ENCODE measurements at regions not wholly inside any gene's neighbourhood (a gene's known extent, or its start where the extent isn't known, plus 50 kb on each side); places are given as distances from the start of the nearest gene placed in this dataset.

GRCh38 chr2:120954939-120955338 is 219.3 kb downstream of the GLI2 start:
- CTCF ChIA-PET = no interaction called here
- H3K27me3 Mint-ChIP-seq = no peaks in the 10 kb centered on the region
- no peak for TF ChIP-seq CTCF (IDR thresholded peaks at IDR 0.05)

GRCh38 chr2:120955427-120955826 is 219.8 kb downstream of the GLI2 start:
- Mint-ChIP-seq H3K4me1 (no peaks in the 10 kb centered on the region), H3K27me3 (no peaks in the 10 kb centered on the region), H3K36me3 (ENCODE audit: low read depth) (no peaks in the 10 kb centered on the region), H3K9me3 (no peaks in the 10 kb centered on the region), H3K27ac (no peak overlapping the region), H3K4me3 (no peak overlapping the region)
- ChIA-PET CTCF (no interaction called here), POLR2A (interaction anchor here (0.5 kb wide), 1 partner anchor 383 kb away, joined by 5 read pairs; no protein-coding TSS in a partner anchor)
- intact Hi-C loops (cut with micrococcal nuclease) = no loop called here
- ATAC-seq (ENCODE audit: low read depth) (no peak), DNase-seq (no peak)
- TF ChIP-seq CTCF (IDR thresholded peaks at IDR 0.05) = no peak

More at GRCh38 chr2:120954939-120955338, 219.3 kb downstream of the GLI2 start:
- Mint-ChIP-seq H3K36me3 (ENCODE audit: low read depth) (no peaks in the 10 kb centered on the region), H3K4me3 (no peak overlapping the region), H3K27ac (no peak overlapping the region), H3K4me1 (no peaks in the 10 kb centered on the region), H3K9me3 (no peaks in the 10 kb centered on the region)
- ATAC-seq (ENCODE audit: low read depth) (no peak), DNase-seq (no peak)
- intact Hi-C loops (cut with micrococcal nuclease) = no loop called here
- POLR2A ChIA-PET = no interaction called here

GRCh38 chr2:120956486-120957156 is 221.0 kb downstream of the GLI2 start:
- H3K36me3 Mint-ChIP-seq (ENCODE audit: low read depth) = no peaks in the 10 kb centered on the region
- no peaks in the 10 kb centered on the region for H3K27me3 Mint-ChIP-seq
- ChIA-PET CTCF (no interaction called here), POLR2A (no interaction called here)
- ATAC-seq (ENCODE audit: low read depth) = no peak
- no peak for TF ChIP-seq CTCF (IDR thresholded peaks at IDR 0.05)
- intact Hi-C loops (cut with micrococcal nuclease) = no loop called here
- no peak overlapping the region for H3K27ac Mint-ChIP-seq
- DNase-seq = no peak
- no peaks in the 10 kb centered on the region for H3K9me3 Mint-ChIP-seq
- no peak overlapping the region for H3K4me3 Mint-ChIP-seq
- no peaks in the 10 kb centered on the region for H3K4me1 Mint-ChIP-seq

DNA sequence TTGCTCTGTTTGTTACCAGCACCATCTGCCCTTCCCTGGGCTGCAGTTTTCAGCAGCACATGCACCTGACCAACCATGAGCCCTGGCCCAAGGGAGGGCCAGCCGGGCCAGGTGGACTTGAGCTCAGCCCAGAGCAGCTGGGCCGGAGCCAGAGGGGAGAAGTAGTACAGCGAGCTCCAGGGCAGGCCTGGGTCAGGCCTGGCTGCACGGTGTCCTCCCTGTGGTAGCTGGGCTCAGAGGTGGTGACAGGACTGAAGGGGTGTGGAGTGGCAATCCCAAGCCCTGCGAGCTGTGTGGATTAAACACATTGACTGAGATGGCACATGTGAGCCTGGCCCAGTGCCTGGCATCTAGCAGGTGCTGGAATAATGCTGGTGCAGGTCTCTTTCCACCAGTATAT is 222.2 kb downstream of the GLI2 start:
- Mint-ChIP-seq H3K9me3 (no peaks in the 10 kb centered on the region), H3K4me3 (no peak overlapping the region), H3K36me3 (ENCODE audit: low read depth) (no peaks in the 10 kb centered on the region), H3K4me1 (no peaks in the 10 kb centered on the region), H3K27me3 (no peaks in the 10 kb centered on the region), H3K27ac (no peak overlapping the region)
- no peak for DNase-seq
- ChIA-PET CTCF (no interaction called here), POLR2A (no interaction called here)
- intact Hi-C loops (cut with micrococcal nuclease) = no loop called here
- TF ChIP-seq CTCF (IDR thresholded peaks at IDR 0.05) = no peak
- ATAC-seq (ENCODE audit: low read depth) = no peak

- Mint-ChIP-seq H3K27ac (no peak overlapping the region), H3K9me3 (no peaks in the 10 kb centered on the region), H3K4me3 (no peak overlapping the region), H3K36me3 (ENCODE audit: low read depth) (no peaks in the 10 kb centered on the region), H3K4me1 (no peaks in the 10 kb centered on the region), H3K27me3 (no peaks in the 10 kb centered on the region)
- no peak for TF ChIP-seq CTCF (IDR thresholded peaks at IDR 0.05)
- ATAC-seq (ENCODE audit: low read depth) (no peak), DNase-seq (no peak)
- ChIA-PET POLR2A (no interaction called here), CTCF (no interaction called here)
- intact Hi-C loops (cut with micrococcal nuclease) = no loop called here
These were observed 223.1 kb downstream of the GLI2 start for GRCh38 chr2:120958623-120959366.
